ENCODE measurements at regions not wholly inside any gene's neighbourhood (a gene's known extent, or its start where the extent isn't known, plus 50 kb on each side); places are given as distances from the start of the nearest gene placed in this dataset.

GRCh38 chr5:161085056-161085455 is 233.0 kb upstream of the ATP10B start:
- intact Hi-C loops (cut with DNase I; ENCODE audit: low total_unique reads): no loop called here
- TF ChIP-seq POLR2AphosphoS5 (IDR thresholded peaks at IDR 0.05): no peak
- no peak for TF ChIP-seq EP300 (IDR thresholded peaks at IDR 0.05)
- no peak for TF ChIP-seq CTCF (IDR thresholded peaks at IDR 0.05)
- TF ChIP-seq POLR2A (IDR thresholded peaks at IDR 0.05): no peak
- no peaks in the 10 kb centered on the region for H3K27me3 ChIP-seq

GRCh38 chr5:161084115-161084514 is 232.1 kb upstream of the ATP10B start:
- Histone ChIP-seq H3K4me1 (no peaks in the 10 kb centered on the region), H3K9me3 (no peaks in the 10 kb centered on the region), H3K4me3 (no peak overlapping the region), H3K27me3 (no peaks in the 10 kb centered on the region), H3K27ac (no peak overlapping the region), H3K36me3 (no peaks in the 10 kb centered on the region)
- DNase-seq: no peak
- TF ChIP-seq CTCF (IDR thresholded peaks at IDR 0.05) (no peak), EP300 (IDR thresholded peaks at IDR 0.05) (no peak), POLR2A (IDR thresholded peaks at IDR 0.05) (no peak), POLR2AphosphoS5 (IDR thresholded peaks at IDR 0.05) (no peak)
- 54 to 77% (median 62%) methylated on average over 2 of the region's 2 CpGs for WGBS, 5 donors
- intact Hi-C loops (cut with DNase I; ENCODE audit: low total_unique reads): no loop called here

More at GRCh38 chr5:161085056-161085455, 233.0 kb upstream of the ATP10B start:
- no peak overlapping the region for H3K27ac ChIP-seq
- 58 to 70% (median 63%) methylated on average over 5 of the region's 5 CpGs for WGBS, 5 donors
- no peaks in the 10 kb centered on the region for H3K36me3 ChIP-seq
- no peak overlapping the region for H3K4me3 ChIP-seq
- no peaks in the 10 kb centered on the region for H3K9me3 ChIP-seq
- H3K4me1 ChIP-seq: no peaks in the 10 kb centered on the region
- peak in 1 of 2 donors; percentile 42 for DNase-seq

GRCh38 chr5:161078793-161079192 is 226.8 kb upstream of the ATP10B start:
- TF ChIP-seq CTCF (IDR thresholded peaks at IDR 0.05) (no peak), EP300 (IDR thresholded peaks at IDR 0.05) (no peak), POLR2A (IDR thresholded peaks at IDR 0.05) (no peak), POLR2AphosphoS5 (IDR thresholded peaks at IDR 0.05) (no peak)
- Histone ChIP-seq H3K27me3 (no peaks in the 10 kb centered on the region), H3K4me3 (no peak overlapping the region), H3K9me3 (no peaks in the 10 kb centered on the region), H3K27ac (no peak overlapping the region), H3K36me3 (no peaks in the 10 kb centered on the region), H3K4me1 (no peaks in the 10 kb centered on the region)
- peak in 1 of 2 donors; percentile 3 for DNase-seq
- intact Hi-C loops (cut with DNase I; ENCODE audit: low total_unique reads): no loop called here
- WGBS, 5 donors: 25 to 49% (median 27%) methylated on average over 4 of the region's 4 CpGs

- Histone ChIP-seq H3K27me3 (no peaks in the 10 kb centered on the region), H3K9me3 (no peaks in the 10 kb centered on the region), H3K4me1 (no peaks in the 10 kb centered on the region), H3K36me3 (no peaks in the 10 kb centered on the region), H3K4me3 (no peak overlapping the region), H3K27ac (no peak overlapping the region)
- 34 to 49% (median 44%) methylated on average over 2 of the region's 2 CpGs for WGBS, 5 donors
- TF ChIP-seq POLR2AphosphoS5 (IDR thresholded peaks at IDR 0.05): no peak
- no peak for TF ChIP-seq EP300 (IDR thresholded peaks at IDR 0.05)
- TF ChIP-seq CTCF (IDR thresholded peaks at IDR 0.05): no peak
- no peak for TF ChIP-seq POLR2A (IDR thresholded peaks at IDR 0.05)
- intact Hi-C loops (cut with DNase I; ENCODE audit: low total_unique reads): no loop called here
- DNase-seq: no peak
These were observed 226.0 kb upstream of the ATP10B start for GRCh38 chr5:161077936-161078545.
